Progenitor cell of endocrine pancreas (in vitro differentiated cells): ENCODE measurements at regions not wholly inside any gene's neighbourhood (a gene's known extent, or its start where the extent isn't known, plus 50 kb on each side); places are given as distances from the start of the nearest gene placed in this dataset.
"Not testable (repeated sequence)": the region's sequence is repeated elsewhere in the genome, so short reads cannot be mapped to it uniquely, and the experiment has no call there.

Source experiments
- DNase-seq: peaks from one replicate; pipeline ENCODE4 v3.0.0; 2021; ENCODE audit warnings: low spot score; ENCODE audit not compliant: unreplicated experiment
- H3K27ac Mint-ChIP-seq: 2 replicates; pipeline ENCODE4 v1.8.0; 2021; ENCODE audit warnings: mild to moderate bottlenecking, moderate library complexity, mixed read lengths
- H3K27me3 Mint-ChIP-seq: 2 replicates; pipeline ENCODE4 v1.8.0; 2021; ENCODE audit warnings: mixed read lengths
- H3K36me3 Mint-ChIP-seq: 2 replicates; pipeline ENCODE4 v1.8.0; 2022; ENCODE audit warnings: mixed read lengths; ENCODE audit not compliant: insufficient read depth
- H3K4me1 Mint-ChIP-seq: 2 replicates; pipeline ENCODE4 v1.8.0; 2021; ENCODE audit warnings: low read depth, mixed read lengths
- H3K4me3 Mint-ChIP-seq: 2 replicates; pipeline ENCODE4 v1.8.0; 2021; ENCODE audit warnings: low read depth, mild to moderate bottlenecking, moderate library complexity, mixed read lengths
- H3K9me3 Mint-ChIP-seq: 2 replicates; pipeline ENCODE4 v1.8.0; 2021; ENCODE audit warnings: low read depth, mixed read lengths
- CTCF ChIP-seq: fragments of 200-600 bp; sonication (generic); IDR thresholded peaks from one replicate; pipeline ENCODE4 v1.5.0; 2021; ENCODE audit warnings: antibody characterized with exemption, mild to moderate bottlenecking; ENCODE audit not compliant: unreplicated experiment

- H3K4me1 Mint-ChIP-seq = no peaks in the 10 kb centered on the region
- H3K27me3 Mint-ChIP-seq = peaks cover 5% of the 10 kb centered on the region
- DNase-seq = no peak
- TF ChIP-seq CTCF = no peak
- H3K4me3 Mint-ChIP-seq = no peak overlapping the region
- H3K36me3 Mint-ChIP-seq = no peaks in the 10 kb centered on the region
- H3K9me3 Mint-ChIP-seq = no peaks in the 10 kb centered on the region
- no peak overlapping the region for H3K27ac Mint-ChIP-seq
Observed at GRCh38 chr7:145797507-145797906, 319.1 kb upstream of the CNTNAP2 start.

- no peak for TF ChIP-seq CTCF
- Mint-ChIP-seq H3K27me3 (no peaks in the 10 kb centered on the region), H3K9me3 (no peaks in the 10 kb centered on the region), H3K27ac (no peak overlapping the region), H3K36me3 (no peaks in the 10 kb centered on the region), H3K4me3 (no peak overlapping the region), H3K4me1 (no peaks in the 10 kb centered on the region)
- DNase-seq = no peak
Observed at GRCh38 chr7:145795132-145795531, 321.5 kb upstream of the CNTNAP2 start.

GRCh38 chr7:145784809-145785780 is 331.5 kb upstream of the CNTNAP2 start:
- TF ChIP-seq CTCF = no peak
- H3K9me3 Mint-ChIP-seq = no peaks in the 10 kb centered on the region

GRCh38 chr7:145781388-145781787 is 335.2 kb upstream of the CNTNAP2 start:
- not testable (repeated sequence) for H3K4me3 Mint-ChIP-seq, H3K4me1 Mint-ChIP-seq, H3K9me3 Mint-ChIP-seq, H3K27ac Mint-ChIP-seq, H3K27me3 Mint-ChIP-seq, DNase-seq, H3K36me3 Mint-ChIP-seq

More at GRCh38 chr7:145784809-145785780, 331.5 kb upstream of the CNTNAP2 start:
- no peak overlapping the region for H3K4me3 Mint-ChIP-seq
- H3K27me3 Mint-ChIP-seq = no peaks in the 10 kb centered on the region
- H3K4me1 Mint-ChIP-seq = no peaks in the 10 kb centered on the region
- H3K27ac Mint-ChIP-seq = no peak overlapping the region
- H3K36me3 Mint-ChIP-seq = no peaks in the 10 kb centered on the region
- DNase-seq = no peak

GRCh38 chr7:145779140-145779539 is 337.5 kb upstream of the CNTNAP2 start:
- H3K4me3 Mint-ChIP-seq = no peak overlapping the region
- H3K27ac Mint-ChIP-seq = no peak overlapping the region
- H3K4me1 Mint-ChIP-seq = no peaks in the 10 kb centered on the region
- H3K9me3 Mint-ChIP-seq = no peaks in the 10 kb centered on the region
- H3K27me3 Mint-ChIP-seq = no peaks in the 10 kb centered on the region
- no peak for DNase-seq
- no peaks in the 10 kb centered on the region for H3K36me3 Mint-ChIP-seq
- TF ChIP-seq CTCF = no peak

GRCh38 chr7:145774777-145775176 is 341.8 kb upstream of the CNTNAP2 start:
- no peak for DNase-seq
- H3K36me3 Mint-ChIP-seq = no peaks in the 10 kb centered on the region
- TF ChIP-seq CTCF = no peak
- no peaks in the 10 kb centered on the region for H3K4me1 Mint-ChIP-seq
- no peak overlapping the region for H3K27ac Mint-ChIP-seq
- H3K27me3 Mint-ChIP-seq = no peaks in the 10 kb centered on the region
- no peaks in the 10 kb centered on the region for H3K9me3 Mint-ChIP-seq
- H3K4me3 Mint-ChIP-seq = no peak overlapping the region
